GM23338 (cell line): ENCODE measurements at regions not wholly inside any gene's neighbourhood (a gene's known extent, or its start where the extent isn't known, plus 50 kb on each side); places are given as distances from the start of the nearest gene placed in this dataset.

Experiments
- ATAC-seq: fragments of 200-7000 bp; cut with Tn5 transposase; 3 replicates; pipeline ENCODE4 v1.9.1; 2020
- DNase-seq: peaks from one replicate; pipeline ENCODE4 v3.0.0-alpha.2; 2015; ENCODE audit warnings: low spot score
- H2AFZ ChIP-seq: fragments of 200-600 bp; sonication (generic); 2 replicates; pipeline ENCODE4 v1.8.0; 2016; ENCODE audit warnings: antibody characterized with exemption, mild to moderate bottlenecking, moderate library complexity
- H3F3A ChIP-seq: fragments of 200-600 bp; sonication (generic); replicated peaks from 2 replicates; pipeline ENCODE4 v1.8.0; 2017; ENCODE audit warnings: antibody characterized with exemption, mixed run types, low read depth
- H3K27ac ChIP-seq: fragments of 200-600 bp; sonication (generic); 2 replicates; pipeline ENCODE4 v1.6.1; 2016; ENCODE audit warnings: low read depth
- H3K27me3 ChIP-seq: fragments of 200-600 bp; sonication (generic); 2 replicates; pipeline ENCODE4 v1.8.0; 2016; ENCODE audit warnings: mild to moderate bottlenecking, mixed run types, moderate library complexity; ENCODE audit not compliant: insufficient read depth
- H3K36me3 ChIP-seq: fragments of 200-600 bp; sonication (generic); 2 replicates; pipeline ENCODE4 v1.8.0; 2016; ENCODE audit warnings: mild to moderate bottlenecking; ENCODE audit not compliant: insufficient read depth
- H3K4me1 ChIP-seq: fragments of 200-600 bp; sonication (generic); 2 replicates; pipeline ENCODE4 v1.8.0; 2016; ENCODE audit warnings: mild to moderate bottlenecking, moderate library complexity; ENCODE audit not compliant: insufficient read depth
- H3K4me2 ChIP-seq: fragments of 200-600 bp; sonication (generic); 2 replicates; pipeline ENCODE4 v1.7.1; 2017; ENCODE audit warnings: mixed run types
- H3K4me3 ChIP-seq: fragments of 200-600 bp; sonication (generic); 2 replicates; pipeline ENCODE4 v1.6.1; 2016; ENCODE audit warnings: mixed run types
- H3K79me2 ChIP-seq: fragments of 200-600 bp; sonication (generic); replicated peaks from 2 replicates; pipeline ENCODE4 v1.8.0; 2017; ENCODE audit warnings: mild to moderate bottlenecking; ENCODE audit not compliant: insufficient read depth
- H3K9me2 ChIP-seq: fragments of 200-600 bp; sonication (generic); 2 replicates; pipeline ENCODE4 v1.8.0; 2017; ENCODE audit not compliant: insufficient read depth
- H4K20me1 ChIP-seq: fragments of 200-600 bp; sonication (generic); replicated peaks from 2 replicates; pipeline ENCODE4 v1.8.0; 2017; ENCODE audit warnings: mild to moderate bottlenecking; ENCODE audit not compliant: insufficient read depth
- H3K27ac Mint-ChIP-seq: 2 replicates; pipeline ENCODE4 v1.8.0; 2020; ENCODE audit warnings: inconsistent platforms, mild to moderate bottlenecking, moderate library complexity, mixed read lengths
- H3K27me3 Mint-ChIP-seq: 3 replicates; pipeline ENCODE4 v1.8.0; 2022; ENCODE audit warnings: low read depth, mild to moderate bottlenecking, moderate library complexity, mixed read lengths, inconsistent platforms; ENCODE audit not compliant: insufficient read depth, poor library complexity
- H3K36me3 Mint-ChIP-seq: 3 replicates; pipeline ENCODE4 v1.8.0; 2021; ENCODE audit warnings: low read depth, mild to moderate bottlenecking, inconsistent platforms, moderate library complexity, mixed read lengths
- H3K4me1 Mint-ChIP-seq: 3 replicates; pipeline ENCODE4 v1.8.0; 2020; ENCODE audit warnings: mild to moderate bottlenecking, inconsistent platforms, mixed read lengths
- H3K4me3 Mint-ChIP-seq: 3 replicates; pipeline ENCODE4 v1.8.0; 2021; ENCODE audit warnings: moderate library complexity, mild to moderate bottlenecking, inconsistent platforms, mixed read lengths
- H3K9me3 Mint-ChIP-seq: 3 replicates; pipeline ENCODE4 v1.8.0; 2020; ENCODE audit warnings: moderate library complexity, mild to moderate bottlenecking, inconsistent platforms, mixed read lengths
- CREB1 ChIP-seq: fragments of 250-450 bp; sonication (Bioruptor Pico); IDR thresholded peaks from 2 replicates; pipeline ENCODE4 v1.5.0; 2020; ENCODE audit warnings: low read depth, mild to moderate bottlenecking, moderate library complexity
- CTCF ChIP-seq, 2 experiments: fragments of 200-600 bp in 1 of 2; sonication (generic) in 1 of 2; conservative IDR thresholded peaks; 2 replicates each; pipeline versions ENCODE4 v1.5.1 to v1.6.1; 2016 to 2017; ENCODE audit warnings: antibody characterized with exemption in 2 of 2, low read depth in 2 of 2, mild to moderate bottlenecking in 2 of 2, moderate library complexity in 1 of 2
- ETS1 ChIP-seq: IDR thresholded peaks from 2 replicates; pipeline ENCODE4 v1.6.1; 2016; ENCODE audit warnings: antibody characterized with exemption
- EZH2 ChIP-seq: fragments of 200-600 bp; sonication (generic); IDR thresholded peaks from one replicate; pipeline ENCODE4 v1.8.0; 2017; ENCODE audit warnings: antibody characterized with exemption, mild to moderate bottlenecking, low read depth; ENCODE audit not compliant: unreplicated experiment
- EZH2phosphoT487 ChIP-seq: fragments of 200-600 bp; sonication (generic); IDR thresholded peaks from one replicate; pipeline ENCODE4 v1.8.1; 2018; ENCODE audit warnings: antibody characterized with exemption; ENCODE audit not compliant: unreplicated experiment
- JUNB ChIP-seq: IDR thresholded peaks from one replicate; pipeline ENCODE4 v1.6.1; 2016; ENCODE audit warnings: antibody characterized with exemption; ENCODE audit not compliant: unreplicated experiment
- NANOG ChIP-seq: IDR thresholded peaks from 2 replicates; pipeline ENCODE4 v1.6.1; 2016; ENCODE audit warnings: antibody characterized with exemption, borderline replicate concordance
- STAT1 ChIP-seq: IDR thresholded peaks from one replicate; pipeline ENCODE4 v1.6.1; 2016; ENCODE audit warnings: antibody characterized with exemption; ENCODE audit not compliant: unreplicated experiment
- ZNF331 ChIP-seq: fragments of 250-450 bp; sonication (Bioruptor Pico); IDR thresholded peaks from 2 replicates; pipeline ENCODE4 v1.5.0; 2020; ENCODE audit warnings: low read depth, mild to moderate bottlenecking, moderate library complexity
- ZNF462 ChIP-seq: fragments of 250-450 bp; sonication (Bioruptor Pico); IDR thresholded peaks from 2 replicates; pipeline ENCODE4 v1.5.0; 2020; ENCODE audit warnings: mild to moderate bottlenecking, moderate library complexity

GRCh38 chr5:124583469-124584350, 162.7 kb downstream of the ZNF608 start:
- Histone ChIP-seq H4K20me1 (no peaks in the 10 kb centered on the region), H3F3A (peaks cover 11% of the 10 kb centered on the region), H3K4me1 (peaks cover 27% of the 10 kb centered on the region), H3K27ac (no peak overlapping the region), H3K79me2 (no peaks in the 10 kb centered on the region), H3K4me3 (no peak overlapping the region), H3K36me3 (no peaks in the 10 kb centered on the region), H3K4me2 (0 out of 2 replicates have a peak overlapping the region, but pooled peaks have one; percentile 25), H3K9me2 (no peaks in the 10 kb centered on the region; the same call in 1 of the 2 replicates), H2AFZ (no peak overlapping the region), H3K27me3 (peaks cover 31% of the 10 kb centered on the region)
- TF ChIP-seq EZH2 (no peak), JUNB (no peak), ETS1 (no peak), CREB1 (CRISPR knock-in tag) (no peak), CTCF (conservative IDR thresholded peaks at IDR 0.05; ENCODE audit: low read depth in 2 of 2) (no peak), EZH2phosphoT487 (no peak), STAT1 (no peak), ZNF331 (CRISPR knock-in tag) (no peak), ZNF462 (CRISPR knock-in tag) (no peak), NANOG (no peak)
- peaks cover 31% of the 10 kb centered on the region for H3K4me1 Mint-ChIP-seq
- no peak for ATAC-seq
- H3K27me3 Mint-ChIP-seq: peaks cover 21% of the 10 kb centered on the region
- peaks cover 13% of the 10 kb centered on the region for H3K9me3 Mint-ChIP-seq
- H3K36me3 Mint-ChIP-seq: peaks cover 24% of the 10 kb centered on the region; the same call in 2 of the 3 replicates
- no peak overlapping the region for H3K4me3 Mint-ChIP-seq
- DNase-seq: no peak
- H3K27ac Mint-ChIP-seq: no peak overlapping the region
